ENCODE measurements at regions not wholly inside any gene's neighbourhood (a gene's known extent, or its start where the extent isn't known, plus 50 kb on each side); places are given as distances from the start of the nearest gene placed in this dataset.

- Mint-ChIP-seq H3K9me3 (ENCODE audit: low read depth, unreplicated experiment) (peaks cover 7% of the 10 kb centered on the region), H3K4me3 (ENCODE audit: low read depth, unreplicated experiment) (no peak overlapping the region), H3K27me3 (ENCODE audit: unreplicated experiment) (peaks cover 56% of the 10 kb centered on the region), H3K27ac (ENCODE audit: unreplicated experiment) (no peak overlapping the region), H3K36me3 (ENCODE audit: insufficient read depth, unreplicated experiment) (no peaks in the 10 kb centered on the region), H3K4me1 (ENCODE audit: low read depth, unreplicated experiment) (no peaks in the 10 kb centered on the region)
- intact Hi-C loops (cut with micrococcal nuclease; ENCODE audit: unreplicated experiment), result no loop called here
- DNase-seq, result no peak
- no TSS peak for BruUV-seq (replicated peaks)
- CTCF ChIA-PET, result interaction anchor here (0.6 kb wide), 2 partner anchors 368 to 506 kb away, joined by 3 read pairs; no protein-coding TSS in a partner anchor
- TF ChIP-seq CTCF (IDR thresholded peaks at IDR 0.05; ENCODE audit: unreplicated experiment), result no peak
Measured at GRCh38 chr12:68086019-68086603, 73.4 kb downstream of the IFNG start.

GRCh38 chr12:68081561-68081960 lies 78.0 kb downstream of the IFNG start:
- no peaks in the 10 kb centered on the region for H3K36me3 Mint-ChIP-seq (ENCODE audit: insufficient read depth, unreplicated experiment)
- DNase-seq, result no peak
- CTCF ChIA-PET, result no interaction called here
- no peak overlapping the region for H3K4me3 Mint-ChIP-seq (ENCODE audit: low read depth, unreplicated experiment)
- no peak for TF ChIP-seq CTCF (IDR thresholded peaks at IDR 0.05; ENCODE audit: unreplicated experiment)
- BruUV-seq (replicated peaks), result no TSS peak
- intact Hi-C loops (cut with micrococcal nuclease; ENCODE audit: unreplicated experiment), result no loop called here
- H3K9me3 Mint-ChIP-seq (ENCODE audit: low read depth, unreplicated experiment), result peaks cover 2% of the 10 kb centered on the region
- no peaks in the 10 kb centered on the region for H3K4me1 Mint-ChIP-seq (ENCODE audit: low read depth, unreplicated experiment)
- H3K27ac Mint-ChIP-seq (ENCODE audit: unreplicated experiment), result no peak overlapping the region
- H3K27me3 Mint-ChIP-seq (ENCODE audit: unreplicated experiment), result peaks cover 72% of the 10 kb centered on the region

- BruUV-seq (replicated peaks), result no TSS peak
- H3K36me3 Mint-ChIP-seq (ENCODE audit: insufficient read depth, unreplicated experiment), result no peaks in the 10 kb centered on the region
- CTCF ChIA-PET, result no interaction called here
- no peak overlapping the region for H3K4me3 Mint-ChIP-seq (ENCODE audit: low read depth, unreplicated experiment)
- H3K9me3 Mint-ChIP-seq (ENCODE audit: low read depth, unreplicated experiment), result peaks cover 2% of the 10 kb centered on the region
- no peak overlapping the region for H3K27ac Mint-ChIP-seq (ENCODE audit: unreplicated experiment)
- intact Hi-C loops (cut with micrococcal nuclease; ENCODE audit: unreplicated experiment), result no loop called here
- DNase-seq, result no peak
- no peak for TF ChIP-seq CTCF (IDR thresholded peaks at IDR 0.05; ENCODE audit: unreplicated experiment)
- no peaks in the 10 kb centered on the region for H3K4me1 Mint-ChIP-seq (ENCODE audit: low read depth, unreplicated experiment)
- peaks cover 69% of the 10 kb centered on the region for H3K27me3 Mint-ChIP-seq (ENCODE audit: unreplicated experiment)
Measured at GRCh38 chr12:68080577-68080976, 79.0 kb downstream of the IFNG start.

- DNase-seq, result no peak
- intact Hi-C loops (cut with micrococcal nuclease; ENCODE audit: unreplicated experiment), result no loop called here
- Mint-ChIP-seq H3K9me3 (ENCODE audit: low read depth, unreplicated experiment) (peaks cover 2% of the 10 kb centered on the region), H3K27me3 (ENCODE audit: unreplicated experiment) (peaks cover 52% of the 10 kb centered on the region), H3K4me3 (ENCODE audit: low read depth, unreplicated experiment) (no peak overlapping the region), H3K36me3 (ENCODE audit: insufficient read depth, unreplicated experiment) (no peaks in the 10 kb centered on the region), H3K27ac (ENCODE audit: unreplicated experiment) (no peak overlapping the region), H3K4me1 (ENCODE audit: low read depth, unreplicated experiment) (no peaks in the 10 kb centered on the region)
- no TSS peak for BruUV-seq (replicated peaks)
- CTCF ChIA-PET, result no interaction called here
- no peak for TF ChIP-seq CTCF (IDR thresholded peaks at IDR 0.05; ENCODE audit: unreplicated experiment)
Measured at GRCh38 chr12:68078737-68079136, 80.8 kb downstream of the IFNG start.
